H9 (cell line): ENCODE measurements at regions not wholly inside any gene's neighbourhood (a gene's known extent, or its start where the extent isn't known, plus 50 kb on each side); places are given as distances from the start of the nearest gene placed in this dataset.

Source experiments
- DNase-seq: peaks from one replicate; pipeline ENCODE4 v3.0.0-alpha.2; 2017
- H2AFZ ChIP-seq: one replicate; pipeline ENCODE4 v1.6.1; 2013; ENCODE audit warnings: mild to moderate bottlenecking, low read length, control low read depth, moderate library complexity
- H2AK5ac ChIP-seq: 2 replicates; pipeline ENCODE4 v1.6.1; 2013; ENCODE audit warnings: low read length, control low read depth, mixed read lengths; ENCODE audit not compliant: insufficient read length
- H2BK120ac ChIP-seq: one replicate; pipeline ENCODE4 v1.6.1; 2013; ENCODE audit warnings: low read depth, mild to moderate bottlenecking, low read length, control low read depth, inconsistent platforms; ENCODE audit not compliant: poor library complexity, severe bottlenecking
- H2BK12ac ChIP-seq: 2 replicates; pipeline ENCODE4 v1.6.1; 2013; ENCODE audit warnings: low read length, control low read depth, mixed read lengths, low read depth; ENCODE audit not compliant: insufficient read length
- H2BK15ac ChIP-seq: 2 replicates; pipeline ENCODE4 v1.6.1; 2013; ENCODE audit warnings: low read depth, low read length, control low read depth
- H2BK20ac ChIP-seq: one replicate; pipeline ENCODE4 v1.6.1; 2013; ENCODE audit warnings: low read depth, mild to moderate bottlenecking, low read length, control low read depth, inconsistent platforms; ENCODE audit not compliant: poor library complexity, severe bottlenecking
- H2BK5ac ChIP-seq: 2 replicates; pipeline ENCODE4 v1.6.1; 2013; ENCODE audit warnings: low read length, control low read depth, mixed read lengths; ENCODE audit not compliant: insufficient read length
- H3K14ac ChIP-seq: 2 replicates; pipeline ENCODE4 v1.6.1; 2013; ENCODE audit warnings: low read length, control low read depth; ENCODE audit not compliant: insufficient read depth
- H3K18ac ChIP-seq: 2 replicates; pipeline ENCODE4 v1.6.1; 2013; ENCODE audit warnings: low read depth, mild to moderate bottlenecking, mixed read lengths, low read length, control low read depth; ENCODE audit not compliant: insufficient read length
- H3K23ac ChIP-seq: 2 replicates; pipeline ENCODE4 v1.6.1; 2013; ENCODE audit warnings: low read length, control low read depth, mixed read lengths, low read depth; ENCODE audit not compliant: insufficient read length
- H3K23me2 ChIP-seq: 2 replicates; pipeline ENCODE4 v1.6.1; 2013; ENCODE audit warnings: low read depth, mild to moderate bottlenecking, mixed read lengths, low read length, control low read depth; ENCODE audit not compliant: insufficient read length, poor library complexity, severe bottlenecking
- H3K27ac ChIP-seq: 2 replicates; pipeline ENCODE4 v1.5.1; 2013; ENCODE audit warnings: low read length, control low read depth, mixed read lengths, low read depth; ENCODE audit not compliant: insufficient read length
- H3K27me3 ChIP-seq: 2 replicates; pipeline ENCODE4 v1.6.1; 2013; ENCODE audit warnings: low read length, control low read depth, inconsistent platforms; ENCODE audit not compliant: insufficient read depth
- H3K4ac ChIP-seq: 2 replicates; pipeline ENCODE4 v1.6.1; 2013; ENCODE audit warnings: low read depth, mild to moderate bottlenecking, control low read depth, inconsistent platforms, low read length, moderate library complexity
- H3K4me1 ChIP-seq: 2 replicates; pipeline ENCODE4 v1.6.1; 2013; ENCODE audit warnings: low read length, control low read depth, inconsistent platforms; ENCODE audit not compliant: insufficient read depth
- H3K4me2 ChIP-seq: 2 replicates; pipeline ENCODE4 v1.6.1; 2013; ENCODE audit warnings: low read length, control low read depth, mixed read lengths; ENCODE audit not compliant: insufficient read length, insufficient read depth
- H3K56ac ChIP-seq: 2 replicates; pipeline ENCODE4 v1.6.1; 2013; ENCODE audit warnings: low read depth, mild to moderate bottlenecking, mixed read lengths, low read length, control low read depth; ENCODE audit not compliant: insufficient read length
- H3K79me1 ChIP-seq: 2 replicates; pipeline ENCODE4 v1.6.1; 2013; ENCODE audit warnings: low read depth, mild to moderate bottlenecking, moderate library complexity, low read length, control low read depth, inconsistent platforms; ENCODE audit not compliant: insufficient read depth, poor library complexity, severe bottlenecking
- H3K79me2 ChIP-seq: 2 replicates; pipeline ENCODE4 v1.6.1; 2013; ENCODE audit warnings: low read length, control low read depth, inconsistent platforms; ENCODE audit not compliant: insufficient read depth
- H3K9ac ChIP-seq: 2 replicates; pipeline ENCODE4 v1.6.1; 2013; ENCODE audit warnings: low read length, control low read depth, mixed read lengths; ENCODE audit not compliant: insufficient read length; ENCODE audit errors: extremely low read depth
- H3K9me3 ChIP-seq: one replicate; pipeline ENCODE4 v1.6.1; 2013; ENCODE audit warnings: low read depth, low read length, inconsistent platforms; ENCODE audit not compliant: control insufficient read depth
- H3T11ph ChIP-seq: one replicate; pipeline ENCODE4 v1.6.1; 2013; ENCODE audit warnings: mild to moderate bottlenecking, low read length, control low read depth, inconsistent platforms
- H4K20me1 ChIP-seq: one replicate; pipeline ENCODE4 v1.6.1; 2013; ENCODE audit not compliant: control insufficient read depth, insufficient read length, insufficient read depth
- H4K5ac ChIP-seq: 2 replicates; pipeline ENCODE4 v1.6.1; 2013; ENCODE audit warnings: low read depth, mild to moderate bottlenecking, mixed read lengths, low read length, control low read depth; ENCODE audit not compliant: insufficient read length
- H4K8ac ChIP-seq: replicated peaks from 2 replicates; pipeline ENCODE4 v1.6.1; 2013; ENCODE audit warnings: low read length, control low read depth, mixed read lengths, low read depth; ENCODE audit not compliant: insufficient read length
- H4K91ac ChIP-seq: 2 replicates; pipeline ENCODE4 v1.6.1; 2013; ENCODE audit warnings: low read depth, mild to moderate bottlenecking, moderate library complexity, mixed read lengths, low read length, control low read depth; ENCODE audit not compliant: insufficient read length
- H3K27ac Mint-ChIP-seq, 3 experiments: 2 replicates in 2 of 3; 3 replicates in 1 of 3; pipeline ENCODE4 v1.8.0; 2020 to 2021; ENCODE audit warnings: mixed read lengths in 3 of 3, mild to moderate bottlenecking in 1 of 3, moderate library complexity in 1 of 3
- H3K27me3 Mint-ChIP-seq: 2 replicates; pipeline ENCODE4 v1.8.0; 2021; ENCODE audit warnings: low read depth, mild to moderate bottlenecking, moderate library complexity, mixed read lengths
- H3K36me3 Mint-ChIP-seq, 3 experiments: 2 replicates in 2 of 3; 3 replicates in 1 of 3; pipeline ENCODE4 v1.8.0; 2020 to 2021; ENCODE audit warnings: low read depth in 3 of 3, mixed read lengths in 3 of 3; ENCODE audit not compliant: insufficient read depth in 1 of 3
- H3K4me1 Mint-ChIP-seq, 2 experiments: 2 replicates each; pipeline ENCODE4 v1.8.0; 2020; ENCODE audit warnings: mixed read lengths in 2 of 2
- H3K4me3 Mint-ChIP-seq, 2 experiments: 2 replicates in 1 of 2; 3 replicates in 1 of 2; pipeline ENCODE4 v1.8.0; 2020 to 2021; ENCODE audit warnings: mild to moderate bottlenecking in 2 of 2, mixed read lengths in 2 of 2, moderate library complexity in 1 of 2
- H3K9me3 Mint-ChIP-seq, 2 experiments: 2 replicates in 1 of 2; 3 replicates in 1 of 2; pipeline ENCODE4 v1.8.0; 2020; ENCODE audit warnings: mild to moderate bottlenecking in 2 of 2, mixed read lengths in 2 of 2, moderate library complexity in 1 of 2
- CTCF ChIP-seq: fragments of 200-600 bp; sonication (generic); conservative IDR thresholded peaks from 3 replicates; pipeline ENCODE4 v1.8.0; 2021; ENCODE audit warnings: antibody characterized with exemption, mild to moderate bottlenecking
- WGBS: extraction: QIAGEN DNeasy Blood & Tissue Kit; methylation state at CpG from one replicate; pipeline ENCODE4 v1.1.7; 2013; ENCODE audit warnings: missing lambda C conversion rate, low lambda C conversion rate, mixed read lengths; ENCODE audit not compliant: insufficient read length; ENCODE audit errors: extremely low coverage; 5-methylcytosine and 5-hydroxymethylcytosine counted together

GRCh38 chr3:159139326-159139725 is 337.5 kb downstream of the MFSD1 start:
- no peak overlapping the region for H2BK5ac ChIP-seq
- no peaks in the 10 kb centered on the region for H3K4me1 Mint-ChIP-seq
- H2BK120ac ChIP-seq: no peak overlapping the region
- H3K79me1 ChIP-seq: no peaks in the 10 kb centered on the region
- H2BK20ac ChIP-seq: no peak overlapping the region
- no peaks in the 10 kb centered on the region for H3K36me3 Mint-ChIP-seq
- H3K27me3 ChIP-seq: no peaks in the 10 kb centered on the region
- H3K4me1 ChIP-seq: no peaks in the 10 kb centered on the region; the same call in 1 of the 2 replicates
- H4K91ac ChIP-seq: no peak overlapping the region
- no peak overlapping the region for H3T11ph ChIP-seq
- no peaks in the 10 kb centered on the region for H3K9me3 Mint-ChIP-seq
- H4K20me1 ChIP-seq: no peaks in the 10 kb centered on the region
- DNase-seq: no peak
- H3K56ac ChIP-seq: no peak overlapping the region
- no peaks in the 10 kb centered on the region for H3K9me3 ChIP-seq
- H3K27me3 Mint-ChIP-seq: no peaks in the 10 kb centered on the region; the same call in 1 of the 2 replicates
- no peak overlapping the region for H3K23ac ChIP-seq
- H3K4ac ChIP-seq: no peak overlapping the region
- H3K14ac ChIP-seq: no peak overlapping the region
- H3K27ac Mint-ChIP-seq: no peak overlapping the region
- no peak overlapping the region for H4K5ac ChIP-seq
- no peak overlapping the region for H3K4me2 ChIP-seq
- WGBS: no CpG with 5 or more reads among the region's 2 CpGs
- H2BK12ac ChIP-seq: no peak overlapping the region
- no peak overlapping the region for H4K8ac ChIP-seq
- no peak for TF ChIP-seq CTCF
- H3K4me3 Mint-ChIP-seq: no peak overlapping the region
- no peak overlapping the region for H2AFZ ChIP-seq
- H2BK15ac ChIP-seq: no peak overlapping the region
- H3K18ac ChIP-seq: no peak overlapping the region
- H3K79me2 ChIP-seq: no peaks in the 10 kb centered on the region
- H3K27ac ChIP-seq: no peak overlapping the region
- no peaks in the 10 kb centered on the region for H3K23me2 ChIP-seq
- H2AK5ac ChIP-seq: no peak overlapping the region
- H3K9ac ChIP-seq: no peak overlapping the region
